ENCODE measurements at regions not wholly inside any gene's neighbourhood (a gene's known extent, or its start where the extent isn't known, plus 50 kb on each side); places are given as distances from the start of the nearest gene placed in this dataset.
"Not testable (repeated sequence)": the region's sequence is repeated elsewhere in the genome, so short reads cannot be mapped to it uniquely, and the experiment has no call there.

GRCh38 chr2:240255811-240256703 is 115.6 kb upstream of the OTOS start:
- DNase-seq: no peak

DNA sequence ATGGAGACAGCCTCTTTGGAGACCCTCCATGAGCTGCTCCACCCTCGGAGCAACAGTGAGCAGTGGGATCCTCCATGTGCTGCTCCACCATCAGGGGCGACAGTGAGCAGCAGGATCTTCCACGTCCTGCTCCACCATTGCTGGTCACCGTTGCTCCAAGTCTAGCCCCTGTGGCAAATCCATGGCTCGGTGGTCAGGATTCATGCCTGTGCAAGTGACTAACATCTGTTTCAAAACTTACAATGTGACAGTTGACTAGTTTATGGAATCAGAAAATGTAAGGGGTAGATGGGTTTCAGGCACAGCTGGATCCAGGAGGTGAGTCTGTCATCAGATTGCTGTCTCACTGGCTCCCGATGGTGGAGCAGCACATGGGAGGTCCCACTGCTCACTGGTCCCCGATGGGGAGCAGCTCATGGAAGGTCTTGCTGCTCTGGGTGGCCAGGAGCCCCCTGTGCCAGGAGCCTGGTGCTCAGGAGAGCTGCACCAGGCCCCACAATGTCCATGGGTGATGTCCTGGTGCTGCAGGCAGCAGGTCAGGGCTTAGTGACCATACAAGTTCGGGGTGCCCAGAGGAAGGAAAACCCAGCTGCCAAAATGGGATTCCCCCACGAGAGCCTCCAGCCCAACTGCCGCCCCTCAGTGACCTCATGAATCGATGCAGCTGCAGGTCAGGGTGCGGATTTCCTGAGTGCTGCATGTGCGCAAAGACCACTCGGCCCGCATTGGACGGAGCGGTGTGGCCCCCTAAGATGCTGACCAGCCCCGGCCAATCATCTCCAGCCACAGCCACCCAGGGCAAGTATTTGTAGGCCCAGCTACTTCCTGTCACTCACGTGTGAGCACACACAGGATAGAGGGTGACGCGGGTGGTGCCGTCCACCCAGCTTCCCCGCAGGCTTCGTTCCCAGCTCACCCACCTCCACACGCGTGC is 116.5 kb upstream of the OTOS start:
- no peak for DNase-seq

DNA sequence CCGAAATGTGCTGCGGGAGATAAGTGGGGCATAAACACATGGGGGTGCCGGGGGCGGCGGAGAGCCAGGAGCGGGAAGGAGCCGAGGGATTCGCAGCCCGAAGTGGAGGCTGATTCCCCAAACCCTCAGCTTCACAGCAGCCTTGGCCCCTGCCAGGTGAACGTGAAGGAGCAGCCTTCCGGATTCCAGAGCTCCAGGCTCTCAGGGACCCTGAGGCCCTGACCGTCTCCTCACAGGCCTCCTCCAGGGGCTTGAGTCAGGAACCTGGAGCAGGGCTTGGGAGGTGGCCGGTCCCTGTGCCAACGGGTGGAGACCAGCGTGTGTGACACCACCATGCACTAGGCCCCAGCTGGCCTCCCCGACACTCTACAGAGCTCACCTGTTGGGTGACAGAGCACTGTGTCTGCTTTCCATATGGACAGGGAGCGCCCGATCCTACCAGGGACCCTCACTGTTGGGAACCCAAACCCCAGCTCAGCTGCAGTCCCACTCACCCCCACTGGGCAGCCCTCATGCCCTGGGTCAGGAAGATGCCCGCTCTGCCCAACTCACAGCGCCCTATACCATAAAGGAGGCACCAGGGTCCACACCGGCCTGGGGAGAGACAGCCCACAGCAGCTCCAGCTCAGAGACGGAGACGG is 117.6 kb upstream of the OTOS start:
- DNase-seq: no peak

DNA sequence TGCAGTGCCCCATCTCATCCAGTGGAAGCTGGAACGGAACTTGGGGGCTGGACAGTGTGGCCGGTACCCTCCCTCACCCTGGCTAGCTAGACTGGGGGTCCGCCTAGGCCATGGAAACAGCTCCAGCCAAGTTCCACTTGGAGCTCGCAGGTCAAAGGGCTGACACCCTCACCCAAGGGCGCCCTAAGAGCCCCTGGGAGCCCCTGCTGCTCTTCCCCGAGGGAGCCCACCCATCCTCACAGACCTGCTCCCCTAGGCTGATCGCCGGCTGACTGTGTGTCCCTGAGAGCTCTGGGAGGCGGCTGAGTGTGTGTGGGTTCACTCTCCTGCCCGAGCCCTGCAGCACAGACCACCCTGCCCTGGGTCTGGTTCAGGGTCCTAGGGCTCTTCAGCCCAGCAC is 118.2 kb upstream of the OTOS start:
- DNase-seq: no peak

GRCh38 chr2:240259201-240259923 is 118.9 kb upstream of the OTOS start:
- no peak for DNase-seq

DNA sequence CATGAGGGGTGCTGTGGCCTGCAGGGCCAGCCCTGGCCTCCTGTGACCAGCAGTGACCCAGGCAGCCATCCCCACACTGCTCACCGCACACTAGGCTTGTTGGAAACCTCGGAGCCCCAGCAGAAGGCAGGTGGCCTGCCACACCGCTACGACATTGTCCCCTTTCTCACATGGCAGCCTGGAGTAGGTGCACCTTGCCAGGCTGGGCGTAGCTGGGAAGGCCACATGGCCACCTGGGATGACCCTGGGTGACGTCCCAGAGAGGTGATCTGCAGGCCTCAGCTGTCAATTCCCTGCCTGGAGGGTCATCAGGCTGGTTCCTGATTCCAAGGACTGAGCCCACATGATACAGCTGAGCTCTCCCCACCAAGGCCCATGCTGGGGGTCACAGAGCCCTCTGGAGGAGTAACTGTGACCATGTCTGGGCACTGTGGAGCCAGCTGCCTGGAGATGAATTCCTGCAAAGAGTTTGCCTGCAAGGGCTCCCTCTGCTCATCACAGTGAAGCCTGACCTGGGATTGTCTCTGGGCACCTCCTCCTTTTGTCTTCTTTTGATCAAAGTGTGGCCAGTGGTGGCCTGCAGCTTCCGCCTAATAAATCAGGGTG is 119.6 kb upstream of the OTOS start:
- no peak for DNase-seq

GRCh38 chr2:240260664-240261063 is 120.2 kb upstream of the OTOS start:
- DNase-seq: no peak

- DNase-seq: not testable (repeated sequence)
Measured at GRCh38 chr2:240262578-240262977, 122.1 kb upstream of the OTOS start.

DNA sequence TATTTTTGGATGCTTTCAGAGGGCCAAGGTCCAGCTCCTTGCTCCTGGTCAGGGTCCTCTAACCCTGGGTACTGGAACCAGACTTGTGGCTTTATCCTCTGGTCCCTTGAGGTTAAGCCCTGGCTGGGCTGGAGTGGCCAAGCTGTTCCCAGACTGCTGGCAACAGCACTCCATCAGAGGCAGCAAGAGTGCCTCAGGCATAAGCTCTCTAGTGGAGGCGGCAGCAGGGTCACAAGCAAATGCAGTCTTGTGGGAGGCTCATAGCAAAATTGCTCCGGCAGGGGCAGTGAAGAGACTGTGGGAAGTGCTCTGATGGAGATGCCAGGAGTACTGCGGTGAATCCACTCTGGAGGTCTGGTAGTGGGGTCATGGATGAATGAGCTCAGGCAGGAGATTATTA is 128.9 kb upstream of the OTOS start:
- no peak for DNase-seq

- no peak for DNase-seq
Measured at GRCh38 chr2:240269886-240270285, 129.4 kb upstream of the OTOS start.

GRCh38 chr2:240271716-240272341 is 131.4 kb upstream of the OTOS start:
- DNase-seq: no peak

- no peak for DNase-seq
Measured at GRCh38 chr2:240275386-240275785, 134.9 kb upstream of the OTOS start.

DNA sequence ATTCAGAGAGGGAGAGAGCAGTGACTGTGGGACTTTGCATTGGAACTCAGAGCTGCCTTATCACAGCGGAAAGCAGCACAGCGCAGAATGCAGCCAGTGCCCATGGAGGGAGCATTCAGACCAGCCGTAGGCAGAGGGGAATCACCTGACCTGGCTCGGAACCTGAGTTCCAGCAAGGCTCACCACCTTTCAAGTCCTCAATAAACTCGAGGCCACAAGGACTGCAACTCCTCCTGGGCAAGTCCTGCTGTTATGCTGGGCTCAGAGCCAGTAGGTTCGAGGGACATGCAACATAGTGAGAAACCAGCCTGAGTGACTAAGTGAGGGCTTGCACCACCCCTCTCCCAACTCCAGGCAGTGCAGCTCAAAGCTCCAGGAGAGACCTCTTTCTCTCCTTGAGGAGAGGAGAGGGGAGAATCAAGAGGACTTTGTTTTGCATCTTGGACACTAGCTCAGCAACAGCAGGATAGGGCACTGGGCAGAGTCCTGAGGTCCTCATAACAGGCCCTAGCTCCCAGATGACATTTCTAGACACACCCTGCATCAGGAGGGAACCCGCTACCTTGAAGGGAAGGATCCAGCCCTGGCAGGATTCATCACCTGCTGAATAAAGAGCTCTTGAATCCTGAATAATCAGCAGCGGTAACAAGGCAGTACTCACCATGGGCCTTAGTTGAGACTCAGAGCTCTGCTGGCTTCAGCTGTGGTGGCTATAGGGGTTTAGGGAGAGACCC is 136.8 kb upstream of the OTOS start:
- no peak for DNase-seq

GRCh38 chr2:240277807-240278522 is 137.5 kb upstream of the OTOS start:
- no peak for DNase-seq

GRCh38 chr2:240278661-240279060 is 138.2 kb upstream of the OTOS start:
- no peak for DNase-seq

GRCh38 chr2:240280621-240281020 is 140.2 kb upstream of the OTOS start:
- DNase-seq: no peak

GRCh38 chr2:240284503-240285259 is 144.2 kb upstream of the OTOS start:
- DNase-seq: no peak

DNA sequence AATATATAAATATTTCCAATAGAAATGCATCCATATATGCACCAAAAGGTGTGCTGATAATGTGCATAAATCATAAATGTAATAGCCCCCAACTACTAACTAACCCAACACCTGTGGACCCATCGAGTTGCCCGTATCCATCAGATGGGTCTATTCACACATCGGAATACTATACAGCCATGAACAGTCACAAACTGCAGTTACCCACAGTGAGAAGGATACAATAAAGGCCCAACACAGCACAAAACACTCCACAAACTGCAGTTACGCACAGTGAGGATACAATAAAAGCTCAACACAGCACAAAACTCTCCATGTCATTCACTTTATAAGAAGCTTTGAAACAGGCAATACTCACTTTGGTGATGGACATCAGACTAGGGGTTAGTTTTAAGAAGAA is 145.3 kb upstream of the OTOS start:
- no peak for DNase-seq

- no peak for DNase-seq
Measured at GRCh38 chr2:240286596-240286995, 146.1 kb upstream of the OTOS start.

- DNase-seq: no peak
Measured at GRCh38 chr2:240287011-240287410, 146.6 kb upstream of the OTOS start.
